NCI-H345 treated with DMSO at 0.1 percent for 48 hours (cell line): ENCODE measurements at regions not wholly inside any gene's neighbourhood (a gene's known extent, or its start where the extent isn't known, plus 50 kb on each side); places are given as distances from the start of the nearest gene placed in this dataset.
"Not testable (repeated sequence)": the region's sequence is repeated elsewhere in the genome, so short reads cannot be mapped to it uniquely, and the experiment has no call there.

Experiments used
- DNase-seq: peaks from one replicate; lab custom pipeline; 2025; ENCODE audit not compliant: unreplicated experiment; lab: John Stamatoyannopoulos, UW

DNA sequence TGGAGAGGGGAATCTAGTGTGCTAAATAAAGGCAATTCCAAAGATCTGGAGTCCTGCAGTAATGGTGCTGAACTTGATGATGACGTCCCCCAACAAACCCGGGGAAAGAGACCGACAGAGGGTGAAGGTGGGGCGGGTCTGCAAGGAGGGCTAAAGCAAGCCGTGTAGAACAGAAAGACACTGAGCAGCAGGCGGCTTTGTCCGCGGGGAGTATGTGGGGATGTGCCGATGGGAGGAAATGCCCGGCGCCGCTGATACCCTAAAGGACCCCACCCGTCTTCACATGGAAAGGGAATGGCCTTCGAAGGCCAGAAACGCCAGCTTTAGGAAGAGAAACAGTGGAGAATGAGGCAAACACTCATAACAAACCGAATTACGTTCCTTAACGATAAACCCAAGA, 528.9 kb downstream of the ZNF674 start:
- no peak for DNase-seq

DNA sequence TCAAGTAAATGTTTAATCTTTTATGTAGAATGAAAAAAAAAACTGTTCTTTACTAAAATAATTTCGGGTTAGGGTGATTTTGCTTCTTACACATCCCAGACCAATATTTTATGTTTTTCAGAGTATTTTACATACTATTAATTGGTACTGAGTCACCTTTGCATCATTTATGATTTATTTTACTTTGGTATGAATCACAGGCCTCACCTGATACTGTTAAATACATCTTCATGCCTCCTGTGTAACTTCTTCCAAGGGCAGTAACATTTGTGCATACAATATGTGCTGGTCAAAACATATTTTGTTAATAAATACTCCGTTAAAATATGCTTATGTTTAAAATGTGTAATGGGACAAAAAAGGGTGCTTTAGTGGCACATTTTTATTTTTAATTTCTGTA, 529.6 kb downstream of the ZNF674 start:
- DNase-seq = no peak

DNA sequence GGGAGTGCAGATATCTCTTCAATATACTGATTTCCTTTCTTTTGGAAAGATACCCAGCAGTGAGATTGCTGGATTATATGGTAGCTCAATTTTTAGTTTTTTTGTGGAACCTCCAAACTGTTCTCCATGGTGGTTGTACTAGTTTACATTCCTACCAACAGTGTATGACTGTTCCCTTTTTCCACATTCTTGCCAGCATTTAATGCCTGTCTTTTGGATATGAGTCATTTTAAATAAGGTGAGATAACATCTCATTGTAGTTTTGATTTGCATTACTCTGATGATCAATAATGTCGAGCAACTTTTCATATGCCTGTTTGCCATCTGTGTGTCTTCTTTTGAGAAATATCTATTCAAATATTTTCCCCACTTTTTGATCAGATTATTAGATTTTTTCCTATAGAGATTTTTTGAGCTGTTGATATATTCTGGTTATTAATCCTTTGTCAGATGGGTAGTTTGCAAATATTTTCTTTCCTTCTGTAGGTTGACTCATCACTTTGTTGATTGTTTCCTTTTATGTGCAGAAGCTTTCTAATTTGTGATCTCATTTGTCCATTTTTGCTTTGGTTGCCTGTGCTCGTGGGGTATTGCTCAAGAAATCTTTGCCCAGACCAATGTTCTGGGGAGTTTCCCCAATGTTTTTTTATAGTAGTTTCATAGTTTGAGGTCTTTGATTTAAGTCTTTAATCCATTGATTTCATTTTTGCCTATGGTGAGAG, 552.7 kb downstream of the ZNF674 start:
- no peak for DNase-seq

DNA sequence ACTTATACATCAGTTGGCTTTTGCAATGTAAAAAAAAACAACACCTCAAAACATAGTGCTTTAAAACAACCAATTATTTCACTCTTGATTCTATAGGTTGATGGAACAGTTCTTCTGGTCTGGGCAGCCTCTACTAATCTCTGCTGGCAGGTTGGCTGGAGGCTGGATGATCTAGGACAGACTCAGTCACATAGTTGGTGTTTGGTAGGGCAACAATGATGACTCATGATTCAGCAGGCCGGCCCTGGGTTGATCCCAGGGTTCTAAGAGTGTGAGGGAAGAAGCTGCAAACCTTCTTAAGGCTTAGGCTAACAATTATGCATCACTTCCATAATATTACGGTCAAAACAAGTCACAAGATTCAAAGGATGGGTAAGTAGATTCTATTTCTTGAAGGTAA, 558.2 kb downstream of the ZNF674 start:
- no peak for DNase-seq

DNA sequence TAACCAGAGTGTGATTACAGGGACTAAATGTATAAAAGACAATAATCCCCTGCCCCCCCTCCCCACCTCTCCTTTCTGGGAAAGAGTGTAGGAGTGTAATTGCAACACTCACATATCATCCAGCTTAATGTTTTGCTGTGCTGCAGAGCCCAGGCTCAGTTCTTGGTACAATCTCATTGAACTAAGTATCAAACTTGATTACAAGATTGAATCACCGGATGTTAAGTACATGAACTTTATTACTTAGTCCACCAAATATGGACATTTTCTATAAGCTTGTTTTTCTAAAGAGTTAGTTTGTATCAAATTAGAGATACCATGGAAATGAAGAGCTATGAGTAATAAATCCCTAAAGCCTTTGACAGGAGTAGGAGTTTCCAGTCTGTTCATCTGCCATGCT, 559.1 kb downstream of the ZNF674 start:
- no peak for DNase-seq

DNA sequence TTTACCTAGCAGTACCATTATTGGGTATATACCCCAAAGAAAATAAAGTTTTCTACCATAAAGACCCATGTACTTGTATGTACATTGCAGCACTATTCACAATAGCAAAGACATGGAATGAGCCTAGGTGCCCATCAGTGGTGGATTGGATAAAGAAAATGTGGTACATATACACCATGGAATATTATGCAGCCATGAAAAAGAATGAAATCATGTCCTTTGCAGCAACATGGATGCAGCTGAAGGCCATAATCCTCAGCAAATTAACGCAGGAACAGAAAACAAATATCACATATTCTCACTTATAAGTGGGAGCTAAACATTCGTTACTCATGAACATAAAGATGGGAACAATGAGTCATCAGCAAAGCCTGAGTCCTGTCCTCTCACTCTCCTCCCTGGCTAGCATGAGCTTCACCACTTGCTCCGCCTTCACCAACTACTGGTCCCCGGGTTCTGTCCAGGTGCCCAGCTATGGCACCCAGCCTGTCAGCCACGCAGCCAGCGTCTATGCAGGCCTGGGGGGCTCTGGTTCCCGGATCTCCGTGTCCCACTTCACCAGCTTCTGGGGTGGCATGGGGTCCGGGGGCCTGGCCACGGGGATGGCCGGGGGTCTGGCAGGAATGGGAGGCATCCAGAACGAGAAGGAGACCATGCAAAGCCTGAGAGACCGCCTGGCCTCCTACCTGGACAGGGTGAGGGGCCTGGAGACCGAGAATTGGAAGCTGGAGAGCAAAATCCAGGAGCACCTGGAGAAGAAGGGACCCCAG, 562.1 kb downstream of the ZNF674 start:
- DNase-seq = not testable (repeated sequence)

DNA sequence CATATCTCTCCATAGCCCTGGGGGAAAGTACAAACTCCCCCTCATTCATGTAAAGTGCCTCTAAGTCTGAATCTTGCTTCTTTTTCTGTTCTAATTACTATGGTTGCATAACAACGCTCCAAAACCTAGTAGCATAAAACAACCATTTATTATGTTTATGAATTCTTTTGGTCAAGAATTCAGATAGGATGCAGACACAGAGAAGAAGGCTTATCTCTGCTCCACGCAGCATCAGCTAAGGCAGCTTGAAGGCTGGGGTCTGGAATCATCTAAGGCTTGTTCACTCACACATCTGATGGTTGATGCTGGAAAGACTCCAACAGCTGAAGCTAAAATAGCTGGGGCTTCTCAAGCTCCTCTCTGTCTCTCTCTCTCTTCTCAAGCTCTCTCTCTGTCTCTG, 564.5 kb downstream of the ZNF674 start:
- no peak for DNase-seq

DNA sequence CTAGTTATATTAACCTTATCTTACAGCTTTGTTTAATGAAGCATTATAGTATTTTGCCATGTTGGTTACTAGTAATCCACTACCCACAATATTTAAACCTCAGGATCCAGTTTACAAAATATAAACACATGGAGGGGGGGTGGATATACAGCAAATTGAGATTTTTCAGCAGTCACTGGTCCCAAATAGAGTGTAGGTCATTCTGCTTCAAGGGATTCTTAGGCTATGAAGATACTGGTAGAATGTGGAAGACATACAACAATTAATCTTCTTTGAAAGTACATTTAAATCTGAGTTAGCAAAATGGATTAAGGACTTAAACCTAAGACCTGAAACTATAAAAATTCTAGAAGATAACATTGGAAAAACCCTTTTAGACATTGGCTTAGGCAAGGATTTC, 569.6 kb downstream of the ZNF674 start:
- DNase-seq = no peak

DNA sequence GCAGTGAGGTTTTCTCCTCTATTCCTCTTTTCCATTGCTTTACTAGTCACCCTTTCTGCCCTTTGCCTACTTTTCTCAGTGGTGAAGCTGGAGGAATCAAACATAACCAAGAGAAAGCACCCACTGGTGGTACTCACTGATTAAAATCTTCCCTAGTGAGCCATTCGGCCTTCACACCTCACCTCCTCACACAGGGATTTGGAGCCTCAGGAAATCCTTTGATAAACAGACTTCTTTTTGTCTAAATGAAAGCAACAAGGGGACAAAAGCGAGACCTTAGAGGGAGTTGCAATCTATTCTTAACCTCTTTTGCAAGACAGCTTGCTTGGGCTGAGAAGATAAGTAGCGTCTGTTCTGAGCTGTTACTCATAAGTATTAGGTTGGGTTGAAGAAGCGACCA, 572.6 kb downstream of the ZNF674 start:
- DNase-seq = no peak

DNA sequence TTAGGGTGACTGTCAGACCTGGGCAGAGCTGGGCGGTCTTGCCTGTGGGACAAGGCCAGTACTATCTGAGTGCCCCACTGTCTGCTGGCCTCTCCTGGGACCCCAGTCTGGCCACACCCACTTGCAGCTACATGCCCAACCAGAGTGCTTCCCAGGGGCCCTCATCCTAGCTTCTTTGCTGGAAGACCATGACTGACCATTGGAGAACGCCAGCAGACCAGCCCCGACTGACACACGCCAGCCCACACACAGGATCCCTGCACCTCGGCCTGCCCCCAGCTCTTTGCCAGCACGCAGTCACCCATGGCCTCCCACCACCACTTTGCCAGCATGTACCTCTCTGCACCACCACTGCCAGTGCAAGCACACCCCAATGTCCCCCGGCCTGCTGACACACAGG, 585.7 kb downstream of the ZNF674 start:
- no peak for DNase-seq

DNA sequence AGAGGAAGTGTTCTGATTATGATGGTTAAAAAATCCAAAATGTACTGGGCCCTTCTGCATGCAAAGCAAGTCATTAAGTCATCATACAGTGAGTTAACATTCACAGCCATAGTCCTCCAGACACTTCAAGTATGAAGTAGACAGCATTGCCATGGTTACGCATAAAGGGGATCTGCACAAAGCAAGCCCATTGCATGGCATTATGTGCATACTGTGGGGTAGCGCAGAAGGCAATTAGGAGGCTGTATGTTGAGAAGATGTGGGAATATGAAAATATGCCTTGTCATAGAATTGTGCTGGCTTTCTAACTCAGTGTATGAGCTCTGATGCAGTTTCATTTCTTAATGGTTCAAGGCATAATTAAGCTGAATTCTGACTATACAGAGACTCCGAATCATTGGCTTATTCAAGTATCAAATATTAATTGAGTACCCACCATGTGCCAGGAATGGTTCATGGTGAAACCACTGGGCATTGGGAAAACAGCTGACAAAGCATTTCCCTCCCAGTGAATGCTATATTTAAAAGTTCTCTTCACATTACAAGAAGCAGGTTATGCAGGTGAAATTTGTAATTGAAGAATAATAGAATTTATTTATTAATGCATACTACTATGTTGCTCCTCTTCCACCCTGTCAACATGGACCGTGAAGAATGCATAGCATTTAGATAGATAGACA, 588.9 kb downstream of the ZNF674 start:
- no peak for DNase-seq

DNA sequence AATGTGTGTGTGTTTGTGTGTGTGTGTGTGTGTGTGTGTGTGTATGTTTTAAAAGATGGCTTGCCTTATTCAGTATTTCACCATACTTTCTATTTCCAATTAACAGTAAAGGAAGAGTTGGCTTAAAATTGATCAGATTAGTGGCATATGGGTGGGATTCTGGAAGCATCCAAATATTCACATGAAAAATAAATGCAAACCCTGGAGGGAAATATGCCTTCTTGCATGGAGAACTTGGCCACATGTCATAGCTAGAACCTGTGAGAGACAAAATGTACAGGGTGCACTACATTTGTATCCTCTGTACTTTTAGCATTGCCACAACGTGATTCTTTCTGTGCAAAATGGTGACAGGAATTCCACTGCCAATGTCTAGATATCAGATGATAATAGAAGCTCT, 589.6 kb downstream of the ZNF674 start:
- DNase-seq = no peak

DNA sequence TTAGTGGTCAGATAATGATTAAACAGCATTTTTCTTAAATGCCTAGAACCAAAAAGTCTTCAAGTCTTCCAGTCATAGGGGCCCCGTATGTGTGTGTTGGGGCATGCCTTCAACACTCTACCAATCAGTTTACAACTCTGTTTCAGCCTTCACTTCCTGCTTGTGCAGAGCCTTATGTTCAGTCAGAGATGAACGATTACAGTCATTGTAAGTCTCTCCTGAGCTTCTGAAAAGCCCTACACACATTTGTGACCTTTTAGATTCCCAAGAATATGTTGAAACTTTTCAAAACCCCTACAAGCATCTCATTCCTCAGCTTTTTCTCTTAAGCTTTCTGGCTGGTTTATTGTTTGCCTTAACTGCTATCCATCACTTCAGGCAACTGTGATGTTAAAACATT, 591.2 kb downstream of the ZNF674 start:
- DNase-seq = no peak

DNA sequence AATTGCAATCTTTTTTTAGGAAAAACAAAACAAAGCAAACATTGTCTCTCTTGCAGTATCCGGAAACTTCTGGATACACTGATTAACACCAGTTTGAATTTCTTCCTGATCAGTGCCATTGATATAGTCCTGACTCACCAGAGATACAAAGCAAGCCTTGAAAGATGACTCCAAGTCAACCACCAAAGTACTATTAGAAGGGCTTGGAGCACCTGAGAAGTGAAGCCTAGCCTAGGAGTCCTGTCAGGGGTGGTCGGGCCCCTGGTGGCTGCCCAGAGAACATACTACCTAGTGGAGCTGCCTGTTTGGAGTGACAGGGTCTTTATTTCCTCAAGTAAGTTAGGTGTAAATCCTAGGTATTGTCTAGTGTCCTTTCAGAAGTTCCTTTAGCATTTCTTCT, 593.2 kb downstream of the ZNF674 start:
- no peak for DNase-seq

DNA sequence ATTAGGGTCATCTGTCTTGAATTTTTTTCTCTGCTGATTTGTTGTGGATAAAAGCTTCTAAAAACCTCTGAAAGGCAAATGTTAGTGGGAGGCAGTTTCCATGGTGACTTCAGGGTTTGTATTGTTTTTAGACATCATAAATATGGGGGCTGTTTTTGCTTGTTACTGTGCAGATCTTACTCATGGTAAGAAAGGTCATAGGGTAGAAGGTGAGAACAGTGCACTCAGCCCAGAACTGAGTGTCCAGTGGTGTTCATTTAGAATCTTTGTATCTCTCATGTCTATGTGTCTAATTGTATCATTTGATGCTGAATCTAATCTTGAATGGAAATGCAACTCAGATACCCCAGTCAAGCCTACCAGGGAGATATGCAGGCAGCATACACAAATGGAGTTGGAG, 609.8 kb downstream of the ZNF674 start:
- no peak for DNase-seq

DNA sequence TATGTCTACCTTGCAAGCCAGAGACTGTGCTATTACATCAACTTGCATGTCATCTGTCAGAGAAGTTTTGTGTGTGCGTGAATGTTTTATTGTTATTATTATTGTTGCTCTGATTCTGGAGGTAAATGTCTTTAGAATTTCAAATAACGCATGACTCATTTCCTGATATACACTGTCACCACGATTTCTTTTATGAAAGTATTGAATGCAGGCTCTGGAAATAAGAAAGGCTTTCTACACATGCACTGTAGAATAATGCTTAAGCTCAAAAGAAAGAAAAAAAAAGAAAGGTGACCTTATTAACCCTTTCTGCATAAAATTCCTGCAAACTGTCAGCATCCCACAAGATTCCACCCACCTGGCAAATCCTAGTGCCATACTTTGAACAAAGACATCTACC, 632.9 kb downstream of the ZNF674 start:
- DNase-seq = no peak

DNA sequence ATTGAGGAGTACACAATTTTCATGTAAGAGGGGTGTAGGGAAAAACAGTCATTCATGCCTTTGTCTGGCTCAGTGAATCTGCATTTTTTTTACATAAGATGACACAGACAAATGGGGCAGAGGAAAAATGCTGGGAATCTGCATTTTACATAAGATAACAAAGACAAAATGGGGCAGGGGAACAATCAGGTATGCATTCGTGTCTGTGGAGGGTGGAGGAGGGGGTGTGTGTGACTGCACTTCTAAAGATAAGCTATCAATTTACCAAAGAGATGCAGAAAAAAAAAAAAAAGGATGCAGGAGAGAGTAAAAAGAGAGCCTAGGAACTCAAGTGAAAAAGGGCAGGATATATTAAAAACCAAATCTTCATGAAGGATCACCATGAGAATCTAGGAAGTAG, 637.4 kb downstream of the ZNF674 start:
- no peak for DNase-seq

DNA sequence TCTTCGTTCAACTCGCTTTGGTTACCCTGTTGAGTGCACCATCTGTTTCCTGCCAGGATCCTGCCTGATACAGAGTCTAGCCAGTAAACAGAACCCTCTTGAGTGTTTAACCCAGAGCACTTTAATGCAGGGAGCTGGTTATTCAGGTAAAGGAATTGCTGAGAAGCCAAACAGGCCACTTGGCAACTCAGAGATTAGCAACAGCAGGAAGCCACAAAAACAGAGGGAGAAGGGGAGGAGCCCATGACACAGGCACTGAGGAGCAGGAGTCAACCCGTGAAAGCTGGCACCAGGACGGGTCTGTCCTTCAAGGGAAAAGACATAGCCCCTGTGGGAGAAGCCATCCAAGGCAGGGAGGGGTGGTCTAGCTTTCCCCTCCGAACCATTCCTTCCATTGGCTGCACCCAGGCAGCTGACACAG, 641.4 kb downstream of the ZNF674 start:
- DNase-seq = peak; percentile 7

DNA sequence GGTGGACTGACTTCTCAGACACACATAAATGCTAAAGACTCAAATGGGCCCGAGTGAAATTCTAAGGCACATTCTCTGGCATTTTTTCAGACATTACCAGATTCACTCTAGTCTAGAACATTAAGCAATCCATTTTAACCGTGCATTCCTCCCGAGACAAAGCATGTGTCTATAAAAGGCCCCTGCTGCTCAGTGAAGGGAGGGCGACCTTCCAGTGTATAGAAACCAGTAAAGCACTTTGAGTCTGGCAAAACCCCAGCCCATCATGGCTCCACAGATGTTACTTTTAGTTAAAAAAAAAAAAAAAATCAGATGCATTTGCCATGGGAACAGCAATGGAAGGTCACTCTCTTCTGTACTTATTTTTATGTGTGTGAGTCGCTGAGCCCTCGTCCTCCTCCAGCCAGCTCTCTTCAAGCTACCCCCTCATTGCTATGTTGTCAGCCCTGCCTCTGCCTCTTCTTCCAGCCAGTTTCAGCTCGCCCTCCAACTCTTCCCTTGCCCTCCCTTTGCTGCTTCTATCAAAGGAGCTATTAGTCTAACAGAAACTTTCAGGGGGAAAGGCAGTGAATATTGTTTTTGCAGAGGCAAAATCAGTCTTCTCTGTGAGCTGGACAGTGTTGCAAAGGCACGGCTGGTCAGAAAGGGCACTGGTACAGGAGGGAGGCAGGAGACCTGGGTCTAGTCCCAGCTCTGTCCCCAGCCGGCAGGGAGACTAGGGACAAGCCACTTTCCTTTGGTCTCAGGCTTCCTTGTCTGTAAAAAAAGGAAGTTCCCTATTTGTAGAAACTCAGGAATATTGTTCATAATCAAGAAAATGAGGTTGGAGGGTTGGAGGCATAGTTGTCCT, 644.2 kb downstream of the ZNF674 start:
- no peak for DNase-seq

DNA sequence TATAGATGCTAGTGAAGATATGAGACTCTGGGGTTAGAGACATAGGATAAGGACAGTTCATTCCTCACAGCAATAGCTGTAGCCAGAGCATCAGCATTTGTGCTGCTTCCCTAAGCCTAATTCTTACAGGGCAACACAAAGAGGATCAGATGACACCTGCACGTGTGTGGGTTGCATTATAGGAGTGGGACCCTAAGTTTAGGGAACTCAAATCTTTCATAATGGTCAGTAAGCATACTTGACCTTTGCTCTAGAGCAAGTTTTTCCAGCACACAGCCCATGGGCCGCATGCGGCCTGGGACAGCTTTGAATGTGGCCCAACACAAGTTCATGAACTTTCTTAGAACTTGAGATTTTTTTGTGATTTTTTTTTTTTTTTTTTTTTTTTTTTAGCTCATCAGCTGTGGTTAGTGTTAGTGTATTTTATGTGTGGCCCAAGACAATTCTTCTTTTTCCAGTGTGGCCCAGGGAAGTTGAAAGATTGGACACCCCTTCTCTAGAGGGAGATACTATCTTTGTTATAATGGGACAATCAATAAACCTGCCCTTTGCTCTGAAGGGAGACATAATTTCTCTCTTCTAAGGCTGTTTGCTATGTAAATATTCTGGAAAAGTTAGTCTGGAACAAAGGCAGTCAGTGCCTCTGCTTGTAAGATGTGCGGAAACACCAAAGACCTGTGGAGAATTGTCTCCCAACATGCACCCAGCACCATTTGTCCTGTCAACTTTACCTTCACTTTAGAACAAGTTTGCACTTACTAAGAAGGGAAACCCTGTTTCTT, 650.2 kb downstream of the ZNF674 start:
- DNase-seq = no peak
